ENCODE measurements at regions not wholly inside any gene's neighbourhood (a gene's known extent, or its start where the extent isn't known, plus 50 kb on each side); places are given as distances from the start of the nearest gene placed in this dataset.
A peak's percentile ranks its signal among the peaks of the same experiment; 100 is the strongest.

- Histone ChIP-seq H4K20me1 (ENCODE audit: insufficient read depth) (no peaks in the 10 kb centered on the region), H3K36me3 (ENCODE audit: low read depth) (no peaks in the 10 kb centered on the region), H3K9me2 (ENCODE audit: insufficient read depth) (no peaks in the 10 kb centered on the region; the same call in 1 of the 2 replicates), H3F3A (ENCODE audit: insufficient read depth, low read depth) (no peaks in the 10 kb centered on the region), H2AFZ (no peak overlapping the region), H3K4me2 (no peak overlapping the region), H3K9me3 (ENCODE audit: insufficient read depth, low read depth) (no peaks in the 10 kb centered on the region), H3K4me1 (replicated peaks; ENCODE audit: insufficient read depth) (no peaks in the 10 kb centered on the region), H3K27ac (no peak overlapping the region), H3K4me3 (no peak overlapping the region), H3K79me2 (ENCODE audit: low read depth) (no peaks in the 10 kb centered on the region), H3K27me3 (ENCODE audit: insufficient read depth, low read depth) (no peaks in the 10 kb centered on the region)
- intact Hi-C loops (cut with micrococcal nuclease; ENCODE audit: unreplicated experiment): no loop called here
- DNase-seq: peak in 1 of 2 experiments; percentile 50
- ChIA-PET CTCF (no interaction called here), POLR2A (ENCODE audit: unreplicated experiment) (no interaction called here)
- TF ChIP-seq EZH2 (IDR thresholded peaks at IDR 0.05; ENCODE audit: low read depth) (no peak), CTCF (conservative IDR thresholded peaks at IDR 0.05) (no peak)
- BruUV-seq (replicated peaks): no TSS peak
Measured at GRCh38 chr6:105882828-105883227, 203.3 kb upstream of the PRDM1 start.

GRCh38 chr6:105882121-105882803 lies 203.9 kb upstream of the PRDM1 start:
- no peaks in the 10 kb centered on the region for H3K36me3 ChIP-seq (ENCODE audit: low read depth)
- no peaks in the 10 kb centered on the region for H3K79me2 ChIP-seq (ENCODE audit: low read depth)
- no peak for TF ChIP-seq CTCF (conservative IDR thresholded peaks at IDR 0.05)
- no peak overlapping the region for H3K27ac ChIP-seq
- H3K9me3 ChIP-seq (ENCODE audit: insufficient read depth, low read depth): no peaks in the 10 kb centered on the region
- intact Hi-C loops (cut with micrococcal nuclease; ENCODE audit: unreplicated experiment): no loop called here
- no peaks in the 10 kb centered on the region; the same call in 1 of the 2 replicates for H3K9me2 ChIP-seq (ENCODE audit: insufficient read depth)
- H3K4me2 ChIP-seq: no peak overlapping the region
- POLR2A ChIA-PET (ENCODE audit: unreplicated experiment): no interaction called here
- CTCF ChIA-PET: interaction anchor here (0.6 kb wide), 1 partner anchor 13 kb away, joined by 4 read pairs; no protein-coding TSS in a partner anchor
- no peaks in the 10 kb centered on the region for H4K20me1 ChIP-seq (ENCODE audit: insufficient read depth)
- no peak overlapping the region for H2AFZ ChIP-seq
- H3K4me1 ChIP-seq (replicated peaks; ENCODE audit: insufficient read depth): no peaks in the 10 kb centered on the region
- no peak for DNase-seq
- H3K27me3 ChIP-seq (ENCODE audit: insufficient read depth, low read depth): no peaks in the 10 kb centered on the region
- no TSS peak for BruUV-seq (replicated peaks)
- H3F3A ChIP-seq (ENCODE audit: insufficient read depth, low read depth): no peaks in the 10 kb centered on the region
- H3K4me3 ChIP-seq: no peak overlapping the region

- H3K9me3 ChIP-seq (ENCODE audit: insufficient read depth, low read depth): no peaks in the 10 kb centered on the region
- DNase-seq: no peak
- intact Hi-C loops (cut with micrococcal nuclease; ENCODE audit: unreplicated experiment): no loop called here
- no peaks in the 10 kb centered on the region; the same call in 1 of the 2 replicates for H3K9me2 ChIP-seq (ENCODE audit: insufficient read depth)
- H3K36me3 ChIP-seq (ENCODE audit: low read depth): no peaks in the 10 kb centered on the region
- H3K4me2 ChIP-seq: no peak overlapping the region
- H2AFZ ChIP-seq: no peak overlapping the region
- H3K79me2 ChIP-seq (ENCODE audit: low read depth): no peaks in the 10 kb centered on the region
- ChIA-PET POLR2A (ENCODE audit: unreplicated experiment) (no interaction called here), CTCF (no interaction called here)
- BruUV-seq (replicated peaks): no TSS peak
- TF ChIP-seq CTCF (conservative IDR thresholded peaks at IDR 0.05) (no peak), EZH2 (IDR thresholded peaks at IDR 0.05; ENCODE audit: low read depth) (no peak)
- no peak overlapping the region for H3K4me3 ChIP-seq
- H3F3A ChIP-seq (ENCODE audit: insufficient read depth, low read depth): no peaks in the 10 kb centered on the region
- H3K27me3 ChIP-seq (ENCODE audit: insufficient read depth, low read depth): no peaks in the 10 kb centered on the region
- H4K20me1 ChIP-seq (ENCODE audit: insufficient read depth): no peaks in the 10 kb centered on the region
- no peaks in the 10 kb centered on the region for H3K4me1 ChIP-seq (replicated peaks; ENCODE audit: insufficient read depth)
- H3K27ac ChIP-seq: no peak overlapping the region
Measured at GRCh38 chr6:105881608-105882007, 204.5 kb upstream of the PRDM1 start.

Measured in PC-9 (cell line).